ENCODE measurements at regions not wholly inside any gene's neighbourhood (a gene's known extent, or its start where the extent isn't known, plus 50 kb on each side); places are given as distances from the start of the nearest gene placed in this dataset.

DNA sequence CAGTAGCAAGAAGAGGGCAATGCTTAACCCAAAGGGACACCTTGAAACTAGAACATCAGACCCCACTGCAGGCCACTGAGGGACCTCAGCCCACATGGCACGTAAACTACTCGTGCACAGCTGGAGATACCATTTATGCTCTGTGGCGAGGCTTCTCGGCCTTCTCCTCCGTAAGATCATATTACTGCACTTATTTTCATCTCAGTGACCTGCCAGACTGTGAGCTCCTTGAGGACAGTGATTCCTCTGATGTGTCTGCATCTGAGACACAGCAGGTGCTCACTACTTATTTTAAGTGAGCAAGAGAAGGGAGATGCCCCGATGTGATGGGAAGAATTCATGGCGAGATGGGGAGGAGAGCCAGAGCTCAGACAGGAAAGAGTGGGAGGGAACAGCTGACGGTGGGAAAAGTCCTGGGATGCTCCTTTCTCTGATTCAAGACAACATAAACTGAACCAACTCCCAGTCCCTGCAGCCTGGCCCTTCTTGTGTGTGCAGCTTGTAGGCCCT lies 137.6 kb downstream of the RPLP1 start:
- TF ChIP-seq, protein P1, sequence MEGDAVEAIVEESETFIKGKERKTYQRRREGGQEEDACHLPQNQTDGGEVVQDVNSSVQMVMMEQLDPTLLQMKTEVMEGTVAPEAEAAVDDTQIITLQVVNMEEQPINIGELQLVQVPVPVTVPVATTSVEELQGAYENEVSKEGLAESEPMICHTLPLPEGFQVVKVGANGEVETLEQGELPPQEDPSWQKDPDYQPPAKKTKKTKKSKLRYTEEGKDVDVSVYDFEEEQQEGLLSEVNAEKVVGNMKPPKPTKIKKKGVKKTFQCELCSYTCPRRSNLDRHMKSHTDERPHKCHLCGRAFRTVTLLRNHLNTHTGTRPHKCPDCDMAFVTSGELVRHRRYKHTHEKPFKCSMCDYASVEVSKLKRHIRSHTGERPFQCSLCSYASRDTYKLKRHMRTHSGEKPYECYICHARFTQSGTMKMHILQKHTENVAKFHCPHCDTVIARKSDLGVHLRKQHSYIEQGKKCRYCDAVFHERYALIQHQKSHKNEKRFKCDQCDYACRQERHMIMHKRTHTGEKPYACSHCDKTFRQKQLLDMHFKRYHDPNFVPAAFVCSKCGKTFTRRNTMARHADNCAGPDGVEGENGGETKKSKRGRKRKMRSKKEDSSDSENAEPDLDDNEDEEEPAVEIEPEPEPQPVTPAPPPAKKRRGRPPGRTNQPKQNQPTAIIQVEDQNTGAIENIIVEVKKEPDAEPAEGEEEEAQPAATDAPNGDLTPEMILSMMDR (IDR thresholded peaks at IDR 0.05; ENCODE audit: borderline replicate concordance, extremely low read depth, low read length, poor library complexity, severe bottlenecking): no peak
- no peak for TF ChIP-seq EZH2 (IDR thresholded peaks at IDR 0.05; ENCODE audit: borderline replicate concordance, low read depth, low read length, severe bottlenecking)
